ENCODE measurements at regions not wholly inside any gene's neighbourhood (a gene's known extent, or its start where the extent isn't known, plus 50 kb on each side); places are given as distances from the start of the nearest gene placed in this dataset.

DNA sequence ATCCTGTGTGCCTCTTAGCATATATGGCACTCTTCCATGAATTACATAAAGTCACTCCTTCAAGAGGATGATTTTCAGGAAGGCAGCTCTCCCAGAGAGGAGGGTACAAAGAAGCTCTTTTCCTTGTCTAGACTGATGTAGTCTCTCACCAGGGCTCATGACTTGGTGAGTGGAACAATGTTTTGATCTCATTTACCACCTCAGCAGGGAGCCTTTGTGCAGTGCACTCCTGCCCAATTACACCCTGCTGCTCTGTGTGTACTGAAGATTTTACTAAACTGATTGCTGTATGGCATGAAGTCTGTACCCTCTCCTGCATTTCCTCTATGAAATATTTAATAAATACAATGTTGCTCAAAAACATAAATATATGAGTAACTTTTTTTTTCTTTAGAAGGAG is 598.3 kb upstream of the HS3ST5 start:
- H3K79me2 ChIP-seq (ENCODE audit: control insufficient read depth in 1 of 2, insufficient read depth in 2 of 2, low read length in 2 of 2), result no peaks in the 10 kb centered on the region
- DNase-seq (ENCODE audit: low read depth in 1 of 2, low spot score in 2 of 2), result no peak

More for the DNA sequence above, 598.3 kb upstream of the HS3ST5 start:
- ChIA-PET CTCF (ENCODE audit: partially characterized antibody) (interaction anchor here (0.6 kb wide), 1 partner anchor 35 kb away, joined by 3 read pairs; no protein-coding TSS in a partner anchor), POLR2A (ENCODE audit: partially characterized antibody) (no interaction called here)
- Histone ChIP-seq H3K4ac (replicated peaks; ENCODE audit: insufficient read length, low read depth, low read length) (no peak overlapping the region), H3K9me3 (ENCODE audit: insufficient read depth in 2 of 2, low read depth in 1 of 2, low read length in 1 of 2) (0 out of 4 replicates have a peak, but pooled peaks cover 0 to 3% of the 10 kb centered on the region in 2 experiments), H4K91ac (replicated peaks; ENCODE audit: insufficient read length, low read length) (no peak overlapping the region), H2AK5ac (ENCODE audit: low read depth, low read length) (no peak overlapping the region), H3K9ac (replicated peaks in 1 of 4; ENCODE audit: extremely low read depth in 1 of 4, low read depth in 3 of 4, low read length in 3 of 4) (no peak overlapping the region), H3K4me1 (replicated peaks in 1 of 4; ENCODE audit: control insufficient read depth in 3 of 4, insufficient read depth in 4 of 4, low read length in 3 of 4) (peaks cover 0 to 3% (median 2%) of the 10 kb centered on the region in 4 experiments; a peak in 2 of 7 replicates), H3K27me3 (replicated peaks in 1 of 4; ENCODE audit: control insufficient read depth in 3 of 4, extremely low read depth in 1 of 4, insufficient read depth in 3 of 4, low read length in 3 of 4) (no peaks in the 10 kb centered on the region), H3K4me3 (ENCODE audit: extremely low read depth in 1 of 4, insufficient read depth in 2 of 4, low read depth in 3 of 4, low read length in 4 of 4) (no peak overlapping the region), H2AFZ (ENCODE audit: low read length) (no peak overlapping the region), H3K23ac (ENCODE audit: insufficient read length) (no peak overlapping the region), H3K36me3 (ENCODE audit: control insufficient read depth in 2 of 4, insufficient read depth in 4 of 4, low read length in 3 of 4) (no peaks in the 10 kb centered on the region), H2BK15ac (ENCODE audit: low read length) (no peak overlapping the region), H2BK12ac (ENCODE audit: low read depth, low read length) (0 out of 2 replicates have a peak overlapping the region, but pooled peaks have one; percentile 22), H3K18ac (ENCODE audit: extremely low read depth, low read length) (no peak overlapping the region), H3K14ac (ENCODE audit: insufficient read length) (no peak overlapping the region), H3K23me2 (ENCODE audit: low read depth, low read length) (no peaks in the 10 kb centered on the region), H3K79me1 (ENCODE audit: low read depth, low read length) (no peaks in the 10 kb centered on the region), H3K4me2 (ENCODE audit: insufficient read depth in 1 of 2, low read depth in 2 of 2, low read length in 2 of 2) (no peak overlapping the region), H2BK5ac (ENCODE audit: low read depth, low read length) (no peak overlapping the region), H3K27ac (ENCODE audit: low read depth, low read length) (no peak overlapping the region), H2BK120ac (replicated peaks; ENCODE audit: low read depth, low read length) (no peak overlapping the region), H4K8ac (ENCODE audit: extremely low read depth, insufficient read depth, low read length) (no peak overlapping the region), H4K5ac (ENCODE audit: insufficient read length, low read depth, low read length) (no peak overlapping the region), H3K56ac (replicated peaks; ENCODE audit: insufficient read length, low read depth, low read length) (no peak overlapping the region), H4K20me1 (replicated peaks in 1 of 2; ENCODE audit: control insufficient read depth in 1 of 2, insufficient read depth in 2 of 2, low read length in 2 of 2) (no peaks in the 10 kb centered on the region), H2BK20ac (ENCODE audit: low read length) (no peak overlapping the region)
- FAIRE-seq, result no peak
- TF ChIP-seq NANOG (IDR thresholded peaks at IDR 0.05; ENCODE audit: insufficient read depth, low read depth, low read length, poor library complexity, severe bottlenecking) (peak; percentile 73), JUND (IDR thresholded peaks at IDR 0.05; ENCODE audit: low read length) (no peak)
